Loucy (cell line): ENCODE measurements at regions not wholly inside any gene's neighbourhood (a gene's known extent, or its start where the extent isn't known, plus 50 kb on each side); places are given as distances from the start of the nearest gene placed in this dataset.

Experiments
- H2AFZ ChIP-seq: fragments of 200-600 bp; sonication (generic); 2 replicates; pipeline ENCODE4 v1.6.0; 2016; ENCODE audit warnings: antibody characterized with exemption, mild to moderate bottlenecking, low read length, moderate library complexity
- H3F3A ChIP-seq: fragments of 200-600 bp; 2 replicates; pipeline ENCODE4 v1.6.0; 2016; ENCODE audit warnings: antibody characterized with exemption, low read depth, mild to moderate bottlenecking
- H3K27me3 ChIP-seq: fragments of 200-600 bp; sonication (generic); 2 replicates; pipeline ENCODE4 v1.6.1; 2014; ENCODE audit warnings: low read length, mild to moderate bottlenecking; ENCODE audit not compliant: insufficient read depth, poor library complexity, severe bottlenecking
- H3K36me3 ChIP-seq: fragments of 200-600 bp; sonication (generic); 2 replicates; pipeline ENCODE4 v1.6.1; 2016; ENCODE audit warnings: low read length; ENCODE audit not compliant: insufficient read depth
- H3K4me1 ChIP-seq: fragments of 200-600 bp; sonication (generic); 2 replicates; pipeline ENCODE4 v1.5.1; 2014; ENCODE audit warnings: low read length, mild to moderate bottlenecking; ENCODE audit not compliant: insufficient read depth, poor library complexity, severe bottlenecking
- H3K4me2 ChIP-seq: fragments of 200-600 bp; sonication (generic); 2 replicates; pipeline ENCODE4 v1.6.0; 2014; ENCODE audit warnings: antibody characterized with exemption, low read length, low read depth, mild to moderate bottlenecking; ENCODE audit not compliant: poor library complexity, severe bottlenecking
- H3K4me3 ChIP-seq: fragments of 200-600 bp; sonication (generic); 2 replicates; pipeline ENCODE4 v1.5.1; 2014; ENCODE audit warnings: low read length, mild to moderate bottlenecking, mixed read lengths; ENCODE audit not compliant: poor library complexity, severe bottlenecking
- H3K79me2 ChIP-seq: fragments of 200-600 bp; sonication (generic); 2 replicates; pipeline ENCODE4 v1.6.1; 2014; ENCODE audit warnings: low read length; ENCODE audit not compliant: insufficient read depth
- H3K9ac ChIP-seq: fragments of 200-600 bp; sonication (generic); 2 replicates; pipeline ENCODE4 v1.6.0; 2014; ENCODE audit warnings: mild to moderate bottlenecking, low read depth, low read length, moderate library complexity; ENCODE audit not compliant: poor library complexity, severe bottlenecking
- H3K9me2 ChIP-seq: fragments of 200-600 bp; sonication (generic); replicated peaks from 2 replicates; pipeline ENCODE4 v1.6.1; 2016; ENCODE audit warnings: low read depth, low read length, mixed read lengths
- H3K9me3 ChIP-seq: fragments of 200-600 bp; sonication (generic); 2 replicates; pipeline ENCODE4 v1.6.1; 2014; ENCODE audit warnings: mild to moderate bottlenecking, antibody characterized with exemption, low read length, low read depth; ENCODE audit not compliant: insufficient read depth
- H4K20me1 ChIP-seq: fragments of 200-600 bp; sonication (generic); 2 replicates; pipeline ENCODE4 v1.6.0; 2014; ENCODE audit warnings: antibody characterized with exemption, low read length, mild to moderate bottlenecking; ENCODE audit not compliant: insufficient read depth, poor library complexity, severe bottlenecking
- EZH2phosphoT487 ChIP-seq: fragments of 200-600 bp; IDR thresholded peaks from 2 replicates; pipeline ENCODE4 v1.6.1; 2018; ENCODE audit warnings: antibody characterized with exemption, mild to moderate bottlenecking, moderate library complexity, borderline replicate concordance
- TF ChIP-seq, protein P1 (sequence below): fragments of 200-600 bp; sonication (generic); conservative IDR thresholded peaks from 2 replicates; pipeline ENCODE4 v1.5.1; 2014; ENCODE audit warnings: mild to moderate bottlenecking, antibody characterized with exemption, low read length

- Histone ChIP-seq H3K9me3 (no peaks in the 10 kb centered on the region), H3K9me2 (no peaks in the 10 kb centered on the region), H3K36me3 (no peaks in the 10 kb centered on the region), H3K27me3 (no peaks in the 10 kb centered on the region), H3K79me2 (no peaks in the 10 kb centered on the region), H3K4me3 (no peak overlapping the region), H3K4me1 (no peaks in the 10 kb centered on the region), H2AFZ (no peak overlapping the region), H4K20me1 (no peaks in the 10 kb centered on the region), H3K9ac (no peak overlapping the region), H3F3A (no peaks in the 10 kb centered on the region), H3K4me2 (no peak overlapping the region)
- TF ChIP-seq EZH2phosphoT487 = no peak
- TF ChIP-seq, protein P1, sequence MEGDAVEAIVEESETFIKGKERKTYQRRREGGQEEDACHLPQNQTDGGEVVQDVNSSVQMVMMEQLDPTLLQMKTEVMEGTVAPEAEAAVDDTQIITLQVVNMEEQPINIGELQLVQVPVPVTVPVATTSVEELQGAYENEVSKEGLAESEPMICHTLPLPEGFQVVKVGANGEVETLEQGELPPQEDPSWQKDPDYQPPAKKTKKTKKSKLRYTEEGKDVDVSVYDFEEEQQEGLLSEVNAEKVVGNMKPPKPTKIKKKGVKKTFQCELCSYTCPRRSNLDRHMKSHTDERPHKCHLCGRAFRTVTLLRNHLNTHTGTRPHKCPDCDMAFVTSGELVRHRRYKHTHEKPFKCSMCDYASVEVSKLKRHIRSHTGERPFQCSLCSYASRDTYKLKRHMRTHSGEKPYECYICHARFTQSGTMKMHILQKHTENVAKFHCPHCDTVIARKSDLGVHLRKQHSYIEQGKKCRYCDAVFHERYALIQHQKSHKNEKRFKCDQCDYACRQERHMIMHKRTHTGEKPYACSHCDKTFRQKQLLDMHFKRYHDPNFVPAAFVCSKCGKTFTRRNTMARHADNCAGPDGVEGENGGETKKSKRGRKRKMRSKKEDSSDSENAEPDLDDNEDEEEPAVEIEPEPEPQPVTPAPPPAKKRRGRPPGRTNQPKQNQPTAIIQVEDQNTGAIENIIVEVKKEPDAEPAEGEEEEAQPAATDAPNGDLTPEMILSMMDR = no peak
Observed at GRCh38 chr4:57926311-57926710, 816.1 kb upstream of the IGFBP7 start.

GRCh38 chr4:57924951-57925350 lies 814.8 kb upstream of the IGFBP7 start:
- Histone ChIP-seq H4K20me1 (no peaks in the 10 kb centered on the region), H3K4me3 (no peak overlapping the region), H3K79me2 (no peaks in the 10 kb centered on the region), H3K9me3 (no peaks in the 10 kb centered on the region), H3K9ac (no peak overlapping the region), H2AFZ (no peak overlapping the region), H3F3A (no peaks in the 10 kb centered on the region), H3K4me1 (no peaks in the 10 kb centered on the region), H3K36me3 (no peaks in the 10 kb centered on the region), H3K9me2 (no peaks in the 10 kb centered on the region), H3K4me2 (no peak overlapping the region), H3K27me3 (no peaks in the 10 kb centered on the region)
- TF ChIP-seq EZH2phosphoT487 = no peak
- TF ChIP-seq, protein P1 = no peak

GRCh38 chr4:57916479-57916878 lies 806.3 kb upstream of the IGFBP7 start:
- H3K4me1 ChIP-seq = no peaks in the 10 kb centered on the region
- no peaks in the 10 kb centered on the region for H3K9me2 ChIP-seq
- no peak overlapping the region for H3K9ac ChIP-seq
- no peak for TF ChIP-seq EZH2phosphoT487
- TF ChIP-seq, protein P1 = no peak
- no peaks in the 10 kb centered on the region for H3K79me2 ChIP-seq
- H3K9me3 ChIP-seq = no peaks in the 10 kb centered on the region
- H2AFZ ChIP-seq = no peak overlapping the region
- H3F3A ChIP-seq = no peaks in the 10 kb centered on the region
- no peak overlapping the region for H3K4me3 ChIP-seq
- H3K4me2 ChIP-seq = no peak overlapping the region
- no peaks in the 10 kb centered on the region for H3K36me3 ChIP-seq
- no peaks in the 10 kb centered on the region for H3K27me3 ChIP-seq
- no peaks in the 10 kb centered on the region for H4K20me1 ChIP-seq
